ENCODE measurements at regions not wholly inside any gene's neighbourhood (a gene's known extent, or its start where the extent isn't known, plus 50 kb on each side); places are given as distances from the start of the nearest gene placed in this dataset.

GRCh38 chr7:136050462-136050847 lies 73.3 kb upstream of the MTPN start:
- no peak overlapping the region for H3K4me3 ChIP-seq (ENCODE audit: low read length)
- no peak for TF ChIP-seq CTCF (conservative IDR thresholded peaks at IDR 0.05; ENCODE audit: low read depth, low read length)
- no peak for DNase-seq (ENCODE audit: low read depth)

DNA sequence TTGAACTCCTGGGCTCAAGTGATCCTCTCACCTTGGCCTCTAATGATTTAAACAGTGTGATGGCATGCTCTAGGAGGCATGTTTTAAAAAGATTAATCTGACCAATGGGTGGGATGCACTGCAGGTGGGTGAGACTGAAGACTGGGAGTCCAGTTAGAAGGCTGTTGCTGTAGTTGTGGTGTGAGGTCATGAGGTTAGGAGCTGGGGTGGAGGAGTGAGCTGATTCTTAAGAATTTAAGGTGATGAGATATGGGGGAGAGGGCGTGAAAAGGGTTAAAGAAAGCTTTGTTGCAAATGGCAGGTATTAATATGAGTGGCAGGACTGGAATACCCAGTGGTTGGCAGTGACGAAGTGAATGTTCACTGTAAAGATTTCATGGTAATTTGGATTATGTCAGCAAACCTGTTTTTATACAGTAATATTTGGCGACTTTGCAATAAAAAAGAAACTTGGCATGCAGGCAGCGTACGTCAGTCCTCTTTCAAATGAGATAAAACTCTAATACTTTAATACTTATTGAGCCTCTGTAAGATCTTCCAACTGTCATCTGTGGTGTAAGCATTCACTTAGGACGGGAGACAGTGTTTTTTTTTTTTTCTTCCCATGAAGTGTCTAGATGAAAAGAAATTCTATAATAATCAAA lies 72.8 kb upstream of the MTPN start:
- no peak for DNase-seq (ENCODE audit: low read depth)
- no peak for TF ChIP-seq CTCF (conservative IDR thresholded peaks at IDR 0.05; ENCODE audit: low read depth, low read length)
- H3K4me3 ChIP-seq (ENCODE audit: low read length): no peak overlapping the region

- DNase-seq (ENCODE audit: low read depth): no peak
- TF ChIP-seq CTCF (conservative IDR thresholded peaks at IDR 0.05; ENCODE audit: low read depth, low read length): no peak
These were observed 72.0 kb upstream of the MTPN start for GRCh38 chr7:136049117-136049516.

DNA sequence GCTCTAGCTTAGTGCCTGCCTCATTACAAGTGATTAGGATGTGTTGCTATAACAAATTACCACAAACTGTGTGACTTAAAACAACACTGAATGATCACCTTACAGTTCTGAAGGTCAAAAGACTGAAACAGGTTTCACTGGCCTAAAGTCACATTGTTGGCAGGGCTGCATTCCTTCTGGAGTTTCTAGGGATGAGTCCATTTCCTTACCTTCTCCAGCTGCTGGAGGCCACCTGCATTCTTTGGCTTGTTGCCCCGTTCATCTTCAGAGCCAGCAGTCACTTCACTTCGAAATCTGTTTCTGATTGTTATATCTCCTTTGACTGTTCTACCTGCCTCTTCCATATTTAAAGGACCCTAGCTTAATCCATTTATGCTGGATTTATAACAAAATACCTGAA lies 69.4 kb upstream of the MTPN start:
- no peak for TF ChIP-seq CTCF (conservative IDR thresholded peaks at IDR 0.05; ENCODE audit: low read depth, low read length)
- H3K4me3 ChIP-seq (ENCODE audit: low read length): no peak overlapping the region
- DNase-seq (ENCODE audit: low read depth): no peak

More at GRCh38 chr7:136049117-136049516, 72.0 kb upstream of the MTPN start:
- H3K4me3 ChIP-seq (ENCODE audit: low read length): no peak overlapping the region

DNA sequence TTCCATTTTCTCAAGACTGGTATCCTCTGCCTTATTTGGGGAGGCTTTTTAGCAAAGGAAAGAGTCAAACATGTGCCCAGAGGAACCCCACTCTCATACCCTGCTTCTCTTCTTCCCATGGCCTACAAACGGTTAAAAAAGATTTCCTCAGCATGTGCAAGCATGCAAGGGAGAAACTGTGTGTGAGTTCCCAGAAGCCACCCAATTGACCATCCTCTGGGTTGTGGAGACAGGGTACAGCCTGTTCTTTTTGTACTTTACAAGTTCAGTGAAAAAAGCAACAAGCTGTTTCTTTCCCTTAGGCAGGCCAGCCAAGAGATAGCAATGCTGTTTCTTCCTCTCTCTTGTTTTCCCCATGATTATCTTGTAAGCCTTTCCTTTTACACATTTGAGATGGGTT lies 68.8 kb upstream of the MTPN start:
- no peak for TF ChIP-seq CTCF (conservative IDR thresholded peaks at IDR 0.05; ENCODE audit: low read depth, low read length)
- no peak overlapping the region for H3K4me3 ChIP-seq (ENCODE audit: low read length)
- DNase-seq (ENCODE audit: low read depth): no peak

- no peak overlapping the region for H3K4me3 ChIP-seq (ENCODE audit: low read length)
- DNase-seq (ENCODE audit: low read depth): no peak
These were observed 68.0 kb upstream of the MTPN start for GRCh38 chr7:136045181-136045580.

More at GRCh38 chr7:136045181-136045580, 68.0 kb upstream of the MTPN start:
- no peak for TF ChIP-seq CTCF (conservative IDR thresholded peaks at IDR 0.05; ENCODE audit: low read depth, low read length)
